Kidney (tissue), 13 donors: ENCODE measurements at regions not wholly inside any gene's neighbourhood (a gene's known extent, or its start where the extent isn't known, plus 50 kb on each side); places are given as distances from the start of the nearest gene placed in this dataset.

ENCODE experiments used
- DNase-seq, 5 donors: peaks; one replicate each; pipeline ENCODE4 v3.0.0-alpha.2; 2013 to 2020
- FAIRE-seq: peaks from 2 replicates; lab custom pipeline; 2012; peaks lifted over from hg19 to GRCh38; lab: Jason Lieb, UNC
- H3K27ac ChIP-seq, 2 donors: one replicate each; pipeline ENCODE4 v1.7.0; 2013; ENCODE audit warnings: low read depth in 2 of 2, low read length in 2 of 2, inconsistent platforms in 1 of 2
- H3K27me3 ChIP-seq: one replicate; pipeline ENCODE4 v1.7.1; 2013; ENCODE audit warnings: low read length, inconsistent platforms; ENCODE audit not compliant: control insufficient read depth, insufficient read depth
- H3K36me3 ChIP-seq, 3 donors: one replicate each; pipeline versions ENCODE4 v1.7.0 to v1.7.1; 2013; ENCODE audit warnings: low read length in 3 of 3, control low read depth in 1 of 3, inconsistent platforms in 1 of 3; ENCODE audit not compliant: insufficient read depth in 3 of 3, control insufficient read depth in 2 of 3
- H3K4me1 ChIP-seq, 3 donors: one replicate each; pipeline versions ENCODE4 v1.7.0 to v1.7.1; 2013; ENCODE audit warnings: low read length in 3 of 3, inconsistent platforms in 1 of 3, low read depth in 1 of 3; ENCODE audit not compliant: control insufficient read depth in 2 of 3, insufficient read depth in 2 of 3
- H3K4me3 ChIP-seq, 3 donors: one replicate each; pipeline versions ENCODE4 v1.7.0 to v1.8.1; 2013; ENCODE audit warnings: low read length in 3 of 3, control low read depth in 1 of 3, inconsistent platforms in 1 of 3
- H3K9ac ChIP-seq, 3 donors: one replicate each; pipeline versions ENCODE4 v1.7.0 to v1.7.1; 2013; ENCODE audit warnings: low read length in 3 of 3, control low read depth in 1 of 3, inconsistent platforms in 1 of 3
- H3K9me3 ChIP-seq, 3 donors: one replicate each; pipeline versions ENCODE4 v1.7.0 to v1.7.1; 2013; ENCODE audit warnings: low read length in 3 of 3, control low read depth in 1 of 3, inconsistent platforms in 1 of 3; ENCODE audit not compliant: control insufficient read depth in 2 of 3, insufficient read depth in 1 of 3
- CTCF ChIP-seq: IDR thresholded peaks from 3 replicates; pipeline ENCODE4 v1.5.1; 2012; ENCODE audit warnings: mild to moderate bottlenecking, moderate library complexity, borderline replicate concordance; ENCODE audit not compliant: insufficient read depth; ENCODE audit errors: extremely low read depth
- intact Hi-C: fragments of 100-400 bp; cut with DNase I; formaldehyde crosslinking; loops from one replicate; pipeline ENCODE4 v1.11.1; 2022
- donor health status: control.
- donor health status: control.
- donor health status: control.
- donor health status: control.
- donor health status: control.
- donor health status: DM: yes; HTN: yes; CAD: no.
- donor health status: Normal renal cell carcinoma (clear cell type).

- H3K9me3 ChIP-seq: no peaks in the 10 kb centered on the region
- intact Hi-C loops: no loop called here
- FAIRE-seq: no peak
- TF ChIP-seq CTCF: no peak
- no peaks in the 10 kb centered on the region for H3K4me1 ChIP-seq
- no peaks in the 10 kb centered on the region for H3K27me3 ChIP-seq
- DNase-seq: no peak
- H3K4me3 ChIP-seq: no peak overlapping the region
- no peak overlapping the region for H3K27ac ChIP-seq
- no peaks in the 10 kb centered on the region for H3K36me3 ChIP-seq
- H3K9ac ChIP-seq: no peak overlapping the region
Measured at GRCh38 chr7:17456541-17456940, 158.1 kb downstream of the AHR start.

DNA sequence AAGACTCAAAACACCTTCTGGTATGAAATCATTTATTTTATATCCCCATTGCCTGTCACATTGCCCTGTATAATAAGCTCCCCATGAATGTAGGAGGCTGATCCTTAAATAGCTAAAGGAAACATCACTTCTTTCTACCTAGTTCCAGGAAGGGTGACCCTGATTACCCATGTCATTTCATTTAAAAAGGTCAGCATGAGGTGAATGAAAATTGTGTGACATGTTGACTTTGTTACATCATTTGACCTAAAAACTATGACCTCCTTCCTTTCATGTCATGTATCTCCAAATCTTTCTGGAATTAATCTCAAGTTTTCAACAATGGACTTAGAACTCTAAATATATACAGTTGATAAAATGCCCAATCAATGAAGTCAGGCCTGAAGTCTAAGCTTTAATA, 161.5 kb downstream of the AHR start:
- no peaks in the 10 kb centered on the region for H3K4me1 ChIP-seq
- intact Hi-C loops: no loop called here
- no peak for DNase-seq
- H3K27ac ChIP-seq: no peak overlapping the region
- no peak for TF ChIP-seq CTCF
- no peak for FAIRE-seq
- no peaks in the 10 kb centered on the region for H3K27me3 ChIP-seq
- no peak overlapping the region for H3K9ac ChIP-seq
- no peaks in the 10 kb centered on the region for H3K9me3 ChIP-seq
- H3K36me3 ChIP-seq: no peaks in the 10 kb centered on the region
- H3K4me3 ChIP-seq: no peak overlapping the region

GRCh38 chr7:17460665-17461064, 162.2 kb downstream of the AHR start:
- H3K27ac ChIP-seq: no peak overlapping the region
- H3K9ac ChIP-seq: no peak overlapping the region
- H3K4me3 ChIP-seq: no peak overlapping the region
- DNase-seq: no peak
- no peaks in the 10 kb centered on the region for H3K4me1 ChIP-seq
- intact Hi-C loops: no loop called here
- no peak for FAIRE-seq
- no peaks in the 10 kb centered on the region for H3K27me3 ChIP-seq
- TF ChIP-seq CTCF: no peak
- H3K9me3 ChIP-seq: no peaks in the 10 kb centered on the region
- no peaks in the 10 kb centered on the region for H3K36me3 ChIP-seq

DNA sequence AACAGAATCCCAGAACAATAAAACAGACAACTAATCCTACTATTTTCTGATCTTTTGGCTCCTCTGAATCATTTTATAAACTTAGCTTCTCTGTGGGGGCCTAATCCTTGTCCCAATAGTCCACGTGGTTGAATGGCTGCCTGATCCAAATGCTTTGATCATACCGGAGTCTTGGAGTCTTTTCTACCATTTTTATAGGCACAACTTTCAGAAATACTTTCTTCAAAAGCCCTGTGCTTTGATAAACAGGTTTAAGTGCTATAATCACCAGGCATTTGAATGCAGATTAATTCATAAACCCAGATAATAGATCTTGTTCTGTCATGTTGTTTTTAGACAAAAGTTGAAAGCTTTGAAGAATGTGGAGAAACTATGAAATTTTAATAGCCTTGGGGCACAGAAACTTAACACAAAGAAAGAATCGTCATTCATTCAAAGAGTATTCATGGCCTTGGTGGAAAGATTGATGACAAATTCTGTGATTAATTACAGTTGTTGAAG, 163.7 kb downstream of the AHR start:
- Histone ChIP-seq H3K9ac (no peak overlapping the region), H3K27me3 (no peaks in the 10 kb centered on the region), H3K36me3 (no peaks in the 10 kb centered on the region), H3K4me3 (no peak overlapping the region), H3K4me1 (no peaks in the 10 kb centered on the region), H3K27ac (no peak overlapping the region), H3K9me3 (no peaks in the 10 kb centered on the region)
- DNase-seq: peak in 1 of 5 donors; percentile 11
- TF ChIP-seq CTCF: no peak
- intact Hi-C loops: no loop called here
- no peak for FAIRE-seq
